Muscle of leg (tissue), 3 donors: ENCODE measurements at regions not wholly inside any gene's neighbourhood (a gene's known extent, or its start where the extent isn't known, plus 50 kb on each side); places are given as distances from the start of the nearest gene placed in this dataset.

Experiments used
- DNase-seq: peaks from one replicate; pipeline ENCODE4 v3.0.0; 2013
- H3K27ac ChIP-seq: one replicate; pipeline ENCODE4 v1.5.1; 2013; ENCODE audit warnings: mild to moderate bottlenecking, low read length, control low read depth
- H3K27me3 ChIP-seq: one replicate; pipeline ENCODE4 v1.6.1; 2013; ENCODE audit warnings: low read length; ENCODE audit not compliant: control insufficient read depth, insufficient read depth
- H3K36me3 ChIP-seq: one replicate; pipeline ENCODE4 v1.6.1; 2013; ENCODE audit warnings: low read length; ENCODE audit not compliant: control insufficient read depth, insufficient read depth
- H3K4me1 ChIP-seq: one replicate; pipeline ENCODE4 v1.6.1; 2013; ENCODE audit warnings: low read length; ENCODE audit not compliant: control insufficient read depth, insufficient read depth
- H3K4me3 ChIP-seq: one replicate; pipeline ENCODE4 v1.5.1; 2013; ENCODE audit warnings: low read length, control low read depth
- H3K9me3 ChIP-seq: replicated peaks from 2 replicates; pipeline ENCODE4 v1.6.1; 2013; ENCODE audit warnings: low read depth, low read length; ENCODE audit not compliant: control insufficient read depth
- WGBS: methylation state at CpG from one replicate; pipeline ENCODE4 v1.1.5; 2013; ENCODE audit warnings: missing lambda C conversion rate; ENCODE audit not compliant: insufficient coverage; 5-methylcytosine and 5-hydroxymethylcytosine counted together

DNA sequence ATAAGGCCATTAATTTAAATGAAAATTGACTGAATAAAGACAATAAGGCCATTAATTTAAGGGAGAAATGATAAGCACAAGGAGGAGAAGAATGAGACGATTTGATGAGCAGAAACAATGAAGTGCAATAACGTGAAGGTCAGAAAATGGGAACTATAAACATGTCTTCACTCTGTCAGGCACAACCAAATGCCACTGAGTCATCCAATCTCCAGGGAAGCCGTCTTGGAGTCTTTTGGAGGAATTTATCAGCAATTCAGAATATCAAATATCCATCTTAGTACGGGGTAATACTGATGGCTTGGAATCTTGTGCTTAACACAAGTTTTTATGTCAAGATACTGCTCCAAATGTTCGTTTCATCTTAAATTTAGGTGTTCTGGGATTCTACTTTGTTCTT is 159.9 kb downstream of the CAPZA3 start:
- no peaks in the 10 kb centered on the region for H3K9me3 ChIP-seq

GRCh38 chr12:18898470-18898869 is 160.6 kb downstream of the CAPZA3 start:
- no peak for DNase-seq
- Histone ChIP-seq H3K4me3 (no peak overlapping the region), H3K4me1 (no peaks in the 10 kb centered on the region), H3K36me3 (no peaks in the 10 kb centered on the region), H3K27ac (no peak overlapping the region), H3K9me3 (no peaks in the 10 kb centered on the region), H3K27me3 (no peaks in the 10 kb centered on the region)
- WGBS = no CpG with 5 or more reads among the region's 2 CpGs

More for the DNA sequence above, 159.9 kb downstream of the CAPZA3 start:
- Histone ChIP-seq H3K36me3 (no peaks in the 10 kb centered on the region), H3K4me1 (no peaks in the 10 kb centered on the region), H3K27ac (no peak overlapping the region), H3K27me3 (no peaks in the 10 kb centered on the region), H3K4me3 (no peak overlapping the region)
- no peak for DNase-seq
- no CpG with 5 or more reads among the region's 5 CpGs for WGBS

DNA sequence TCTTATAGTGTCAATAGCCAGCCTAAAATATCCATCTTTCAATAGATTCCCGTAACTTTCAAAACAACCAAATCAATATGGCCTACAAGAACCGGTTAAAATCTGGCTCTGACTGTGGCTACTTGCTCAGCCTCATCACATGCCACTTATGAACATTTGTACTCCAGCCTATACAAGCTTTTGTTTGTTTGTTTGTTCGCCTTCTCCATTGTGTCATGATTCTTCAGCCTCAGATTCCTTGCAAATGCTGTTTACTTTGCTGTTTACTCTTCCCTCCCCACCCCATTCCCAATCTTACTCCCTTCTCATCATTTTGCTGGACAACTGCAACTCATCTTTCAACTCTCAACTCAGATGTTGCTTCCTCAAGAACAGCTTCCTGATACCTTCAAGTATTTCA is 161.2 kb downstream of the CAPZA3 start:
- H3K27me3 ChIP-seq = no peaks in the 10 kb centered on the region
- no peaks in the 10 kb centered on the region for H3K9me3 ChIP-seq
- WGBS = 91% methylated on average over 3 of the region's 3 CpGs
- no peak overlapping the region for H3K4me3 ChIP-seq
- H3K27ac ChIP-seq = no peak overlapping the region
- no peak for DNase-seq
- H3K36me3 ChIP-seq = no peaks in the 10 kb centered on the region
- H3K4me1 ChIP-seq = no peaks in the 10 kb centered on the region

GRCh38 chr12:18899678-18900317 is 161.9 kb downstream of the CAPZA3 start:
- H3K27ac ChIP-seq = no peak overlapping the region

DNA sequence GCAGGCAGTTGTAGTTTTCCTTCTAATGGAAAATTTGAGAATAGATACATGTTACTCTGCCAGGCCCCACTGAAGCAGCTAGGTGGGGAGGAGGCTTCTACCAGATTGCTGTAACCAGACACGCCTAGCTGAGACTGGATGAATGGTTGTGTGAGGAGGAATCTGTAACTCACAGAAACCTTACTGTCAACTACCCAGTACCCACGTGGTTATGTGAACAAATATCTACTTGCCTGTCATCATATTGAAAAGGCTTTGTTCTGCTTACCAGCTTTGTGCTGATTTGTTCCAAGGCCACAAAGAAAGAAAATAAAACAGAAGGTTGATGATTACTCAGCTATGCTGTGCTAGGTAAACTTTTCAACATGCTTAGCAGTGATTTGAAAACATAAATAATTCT is 167.2 kb downstream of the CAPZA3 start:
- Histone ChIP-seq H3K4me3 (no peak overlapping the region), H3K36me3 (no peaks in the 10 kb centered on the region), H3K9me3 (no peaks in the 10 kb centered on the region), H3K27ac (no peak overlapping the region), H3K4me1 (peaks cover 5% of the 10 kb centered on the region), H3K27me3 (no peaks in the 10 kb centered on the region)
- DNase-seq = no peak
- WGBS = no CpG with 5 or more reads among the region's 2 CpGs

More at GRCh38 chr12:18899678-18900317, 161.9 kb downstream of the CAPZA3 start:
- H3K9me3 ChIP-seq = no peaks in the 10 kb centered on the region
- no peaks in the 10 kb centered on the region for H3K4me1 ChIP-seq
- WGBS = 100% methylated on average over 3 of the region's 8 CpGs
- H3K4me3 ChIP-seq = no peak overlapping the region
- no peaks in the 10 kb centered on the region for H3K36me3 ChIP-seq
- H3K27me3 ChIP-seq = no peaks in the 10 kb centered on the region
- DNase-seq = peak; percentile 56

DNA sequence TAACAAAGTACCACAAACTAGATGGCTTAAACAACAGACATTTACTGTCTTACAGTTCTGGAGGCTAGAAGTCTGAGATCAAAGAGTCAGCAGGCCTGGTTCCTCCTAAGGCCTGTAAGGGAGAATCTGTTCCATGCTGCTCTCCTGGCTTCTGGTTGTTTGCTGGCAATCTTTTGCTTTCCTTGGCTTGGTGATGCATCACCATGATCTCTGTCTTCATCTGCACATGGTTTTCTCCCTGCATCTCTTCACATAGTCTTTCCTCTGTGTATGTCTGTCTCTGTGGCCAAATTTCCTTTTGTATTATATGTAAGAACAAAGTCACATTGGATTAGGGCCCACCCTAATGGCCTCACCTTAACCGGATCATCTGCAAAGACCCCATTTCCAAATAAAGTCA is 168.5 kb downstream of the CAPZA3 start:
- peak; percentile 69 for DNase-seq
- WGBS = no CpG with 5 or more reads among the region's 1 CpG
- peaks cover 5% of the 10 kb centered on the region for H3K4me1 ChIP-seq
- no peaks in the 10 kb centered on the region for H3K27me3 ChIP-seq
- H3K9me3 ChIP-seq = no peaks in the 10 kb centered on the region
- no peak overlapping the region for H3K4me3 ChIP-seq
- H3K36me3 ChIP-seq = no peaks in the 10 kb centered on the region
- H3K27ac ChIP-seq = peak overlapping the region; percentile 62

GRCh38 chr12:18907127-18907526 is 169.2 kb downstream of the CAPZA3 start:
- Histone ChIP-seq H3K9me3 (no peaks in the 10 kb centered on the region), H3K4me1 (peaks cover 5% of the 10 kb centered on the region), H3K27ac (peak overlapping the region; percentile 81), H3K27me3 (no peaks in the 10 kb centered on the region), H3K4me3 (no peak overlapping the region), H3K36me3 (no peaks in the 10 kb centered on the region)
- DNase-seq = peak; percentile 92
- 20% methylated on average over 5 of the region's 5 CpGs for WGBS

GRCh38 chr12:18907728-18908127 is 169.8 kb downstream of the CAPZA3 start:
- peak overlapping the region; percentile 81 for H3K27ac ChIP-seq
- H3K27me3 ChIP-seq = no peaks in the 10 kb centered on the region
- DNase-seq = peak; percentile 90
- peaks cover 5% of the 10 kb centered on the region for H3K4me1 ChIP-seq
- no peaks in the 10 kb centered on the region for H3K36me3 ChIP-seq
- 56% methylated on average over 5 of the region's 7 CpGs for WGBS
- H3K4me3 ChIP-seq = no peak overlapping the region
- no peaks in the 10 kb centered on the region for H3K9me3 ChIP-seq

- H3K27ac ChIP-seq = peak overlapping the region; percentile 81
- WGBS = 41% methylated on average over 4 of the region's 4 CpGs
Observed at GRCh38 chr12:18908191-18908590, 170.3 kb downstream of the CAPZA3 start.

GRCh38 chr12:18919871-18920511 is 182.1 kb downstream of the CAPZA3 start:
- no peaks in the 10 kb centered on the region for H3K9me3 ChIP-seq
- no peak overlapping the region for H3K4me3 ChIP-seq
- no peak for DNase-seq
- no peaks in the 10 kb centered on the region for H3K36me3 ChIP-seq
- H3K27ac ChIP-seq = no peak overlapping the region
- WGBS = no CpG with 5 or more reads among the region's 1 CpG
- no peaks in the 10 kb centered on the region for H3K27me3 ChIP-seq
- H3K4me1 ChIP-seq = peaks cover 2% of the 10 kb centered on the region

More at GRCh38 chr12:18908191-18908590, 170.3 kb downstream of the CAPZA3 start:
- peaks cover 5% of the 10 kb centered on the region for H3K4me1 ChIP-seq
- peak; percentile 80 for DNase-seq
- H3K9me3 ChIP-seq = no peaks in the 10 kb centered on the region
- no peak overlapping the region for H3K4me3 ChIP-seq
- no peaks in the 10 kb centered on the region for H3K27me3 ChIP-seq
- no peaks in the 10 kb centered on the region for H3K36me3 ChIP-seq
